Umbilical cord (tissue), 1 donor: ENCODE measurements at regions not wholly inside any gene's neighbourhood (a gene's known extent, or its start where the extent isn't known, plus 50 kb on each side); places are given as distances from the start of the nearest gene placed in this dataset.
"Not testable (repeated sequence)": the region's sequence is repeated elsewhere in the genome, so short reads cannot be mapped to it uniquely, and the experiment has no call there.

Experiments
- DNase-seq: peaks from one replicate; pipeline ENCODE4 v3.0.0-alpha.2; 2015; ENCODE audit warnings: low spot score

DNA sequence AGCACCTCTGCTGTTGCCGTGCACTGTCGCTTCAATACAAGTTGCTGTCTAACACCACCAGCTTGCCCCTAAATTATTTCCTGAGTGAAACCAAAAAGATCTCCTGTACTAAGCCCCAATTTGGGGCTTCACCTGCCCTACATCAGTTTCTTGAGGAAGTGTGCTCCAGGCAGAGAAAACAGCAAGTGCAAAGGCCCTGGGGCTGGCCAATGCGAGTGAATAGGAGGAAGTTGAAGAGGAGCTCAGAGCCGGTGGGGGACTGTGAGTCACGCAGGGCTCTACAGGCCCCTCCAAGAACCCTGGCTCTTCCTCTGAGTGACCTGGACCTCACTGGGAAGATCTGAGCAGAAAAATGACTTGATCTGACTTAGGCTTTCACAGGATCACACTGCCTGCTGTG is 117.2 kb downstream of the IPO8 start:
- no peak for DNase-seq

DNA sequence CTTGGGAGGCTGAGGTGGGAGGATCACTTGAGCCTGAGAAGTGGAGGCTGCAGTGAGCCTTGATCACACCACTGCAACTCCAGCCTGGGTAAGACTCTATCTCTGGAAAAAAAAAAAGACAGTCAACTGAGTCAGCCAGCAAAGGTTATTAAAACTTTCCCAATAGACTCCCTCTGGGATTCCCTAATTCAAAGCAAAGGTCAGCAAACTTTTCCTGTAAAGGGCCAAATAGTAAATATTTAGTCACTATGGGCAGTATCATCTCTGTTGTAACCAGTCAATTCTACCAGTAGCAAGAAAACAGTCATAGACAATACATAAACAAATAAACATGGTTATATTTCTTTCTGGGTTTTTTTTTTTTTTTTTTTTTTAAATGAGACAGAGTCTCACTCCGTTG is 122.5 kb downstream of the IPO8 start:
- no peak for DNase-seq

DNA sequence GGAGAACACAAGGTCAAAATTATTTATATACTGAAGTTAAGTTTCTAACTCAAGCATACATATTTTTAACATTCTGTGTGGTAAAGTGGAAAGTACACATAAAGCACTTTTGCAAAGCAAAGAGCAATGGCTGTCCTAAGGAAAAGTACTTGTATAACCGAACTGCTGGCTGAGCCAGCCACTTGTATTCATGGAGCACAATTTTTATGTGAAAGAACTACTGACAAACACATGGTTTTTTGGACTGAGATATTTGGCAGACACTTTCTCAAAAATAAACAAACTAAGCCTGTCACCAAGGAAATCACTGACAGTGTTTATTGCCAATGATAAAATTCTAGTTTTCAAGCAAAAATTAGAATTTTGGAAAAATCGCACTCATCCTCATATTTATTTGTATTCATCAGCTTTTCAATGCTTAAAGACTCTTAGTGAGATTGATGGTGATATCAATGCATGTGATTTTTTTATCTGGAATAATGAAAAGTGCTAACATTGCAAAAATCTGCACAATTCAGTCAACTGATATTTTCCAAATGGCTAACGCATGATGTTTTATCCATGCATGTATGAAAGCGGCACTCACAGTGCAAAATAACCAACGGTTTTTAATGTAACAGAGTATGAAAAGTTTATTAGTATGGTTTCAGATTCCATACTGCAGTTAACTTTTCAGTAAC is 125.3 kb downstream of the IPO8 start:
- DNase-seq = no peak

DNA sequence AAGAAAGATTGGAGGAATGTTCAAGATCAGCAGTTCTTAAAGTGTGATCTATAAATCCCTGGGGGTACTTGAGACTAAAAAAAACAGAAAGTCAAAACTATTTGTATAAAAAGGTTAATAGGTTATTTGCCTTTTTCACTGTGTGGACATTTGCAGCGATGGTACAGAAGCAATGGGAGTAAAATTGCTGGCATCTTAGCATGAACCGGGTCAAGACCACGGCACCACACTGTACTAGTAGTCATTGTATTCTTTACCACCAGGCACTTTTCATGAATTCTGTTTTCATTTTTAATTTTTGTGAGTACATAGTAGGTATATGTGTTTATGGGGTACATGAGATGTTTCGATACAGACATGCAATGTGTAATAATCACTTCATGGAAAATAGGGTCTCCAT is 126.2 kb downstream of the IPO8 start:
- no peak for DNase-seq

DNA sequence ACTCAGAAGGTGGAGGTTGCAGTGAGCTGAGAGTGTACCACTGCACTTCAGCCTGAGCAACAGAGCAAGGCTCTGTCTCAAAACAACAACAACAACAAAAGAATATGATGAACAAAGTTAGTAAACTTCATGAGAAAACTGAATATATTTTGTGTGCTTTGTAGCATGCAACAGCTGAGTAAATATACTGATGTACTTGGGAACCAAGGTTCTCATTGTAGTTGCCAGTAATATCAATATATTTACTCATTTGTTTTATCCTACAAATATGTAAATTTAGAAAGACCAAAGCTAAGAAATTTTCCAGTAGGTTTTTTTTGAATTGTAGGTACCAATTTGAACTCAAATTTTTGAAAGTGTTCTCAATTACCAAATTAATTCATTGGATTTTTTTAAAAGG is 127.2 kb downstream of the IPO8 start:
- DNase-seq = no peak

DNA sequence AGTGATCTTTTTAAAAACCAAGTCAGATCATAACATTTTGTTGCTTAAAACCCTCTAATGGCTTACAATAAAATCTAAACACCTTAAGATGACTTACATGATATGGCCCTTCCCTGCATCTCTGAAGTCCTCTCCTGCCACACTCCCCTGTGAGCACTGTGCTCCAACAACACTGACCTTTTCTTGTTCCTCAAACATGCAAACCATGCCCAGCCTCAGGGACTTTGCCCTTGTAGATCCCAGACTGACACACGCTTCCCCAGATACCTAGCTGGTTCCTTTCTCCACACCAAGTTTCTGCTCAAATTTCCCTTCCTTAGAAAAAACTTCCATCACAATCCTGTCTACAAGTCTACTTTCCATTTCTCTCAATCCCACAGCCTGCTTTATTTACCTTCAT is 128.6 kb downstream of the IPO8 start:
- DNase-seq = no peak

DNA sequence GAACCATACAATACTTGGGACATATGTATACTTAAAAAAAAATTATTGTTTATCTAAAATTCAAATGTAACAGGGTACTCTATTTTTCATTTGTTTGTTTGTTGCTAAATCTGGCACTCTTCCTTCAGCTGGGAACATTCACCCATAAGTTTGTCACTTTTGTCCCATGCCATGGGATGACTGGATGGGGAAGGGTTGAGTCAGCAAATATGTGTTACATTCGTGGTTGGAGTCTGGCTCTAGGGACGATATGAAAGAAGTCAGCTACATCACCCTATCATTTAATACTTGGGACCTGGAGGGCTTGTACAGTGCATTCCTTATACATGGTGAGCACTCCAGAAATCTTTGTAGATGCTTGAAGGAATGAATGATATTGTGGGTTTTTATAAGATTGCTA is 131.3 kb downstream of the IPO8 start:
- DNase-seq = no peak

DNA sequence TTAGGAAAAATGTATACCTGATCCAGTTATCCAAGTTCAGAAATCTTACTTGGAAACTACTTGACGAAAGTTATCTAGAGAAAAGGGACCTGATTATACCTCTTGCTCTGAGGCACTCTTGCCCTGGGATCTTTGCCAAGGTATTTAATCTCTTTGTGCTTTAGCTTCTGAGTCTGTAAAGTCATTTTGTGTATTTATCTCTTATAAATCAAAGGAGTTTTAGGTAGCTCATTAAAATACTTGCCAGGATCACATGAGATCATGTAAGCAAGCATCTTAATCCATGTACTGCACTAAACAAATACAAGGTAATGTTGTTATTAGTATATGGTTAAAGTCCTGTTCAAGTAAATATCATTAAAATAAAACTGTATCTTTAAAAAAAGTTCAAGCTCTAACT is 147.5 kb downstream of the IPO8 start:
- no peak for DNase-seq

DNA sequence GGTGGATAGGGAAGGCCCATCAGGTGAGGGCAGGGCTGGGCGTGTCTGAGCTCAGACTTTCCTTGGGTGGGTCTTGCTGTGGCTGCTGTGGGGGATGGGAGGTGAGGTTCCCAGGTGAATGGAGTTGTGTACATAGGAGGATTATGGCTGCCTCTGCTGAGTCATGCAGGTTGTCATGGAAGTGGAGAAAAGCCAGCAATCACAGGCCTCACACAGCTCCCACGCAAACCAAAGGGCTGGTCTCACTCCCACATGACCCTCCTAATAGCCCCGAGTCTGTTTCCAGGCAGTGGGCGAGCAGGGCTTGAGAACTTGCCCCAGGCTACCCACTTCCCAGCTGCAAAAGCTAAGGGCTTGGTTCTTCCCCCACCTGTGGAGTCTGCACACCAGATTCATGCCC is 149.5 kb downstream of the IPO8 start:
- no peak for DNase-seq

DNA sequence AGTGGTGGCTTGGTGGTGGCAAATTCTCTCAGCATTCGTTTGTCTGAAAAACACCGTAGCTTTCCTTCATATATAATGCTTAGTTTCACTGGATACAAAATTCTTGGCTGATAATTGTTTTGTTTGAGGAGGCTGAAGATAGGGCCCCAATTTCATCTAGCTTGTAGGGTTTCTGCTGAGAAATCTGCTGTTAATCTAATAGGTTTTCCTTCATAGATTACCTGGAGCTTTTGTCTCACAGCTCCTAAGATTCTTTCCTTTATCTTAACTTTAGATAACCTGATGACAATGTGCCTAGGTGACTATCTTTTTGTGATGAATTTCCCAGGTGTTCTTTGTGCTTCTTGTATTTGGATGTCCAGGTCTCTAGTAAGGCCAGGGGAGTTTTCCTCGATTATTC is 151.0 kb downstream of the IPO8 start:
- DNase-seq = not testable (repeated sequence)

DNA sequence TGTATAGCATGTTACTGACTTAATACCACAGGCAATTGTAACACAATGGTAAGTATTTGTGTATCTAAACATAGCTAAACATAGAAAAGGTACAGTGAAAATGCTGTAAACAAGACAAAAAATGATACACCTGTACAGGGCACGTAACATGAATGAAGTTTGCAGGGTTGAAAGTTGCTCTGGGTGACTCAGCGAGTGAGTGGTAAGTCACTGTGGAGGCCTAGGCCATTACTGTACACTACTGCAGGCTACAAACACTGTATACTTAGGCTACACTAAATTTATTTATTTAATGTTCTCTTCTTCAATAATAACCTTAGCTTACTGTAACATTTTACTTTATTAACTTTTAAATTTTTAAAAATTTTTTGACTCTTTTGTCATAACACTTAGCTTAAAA is 158.4 kb downstream of the IPO8 start:
- no peak for DNase-seq

DNA sequence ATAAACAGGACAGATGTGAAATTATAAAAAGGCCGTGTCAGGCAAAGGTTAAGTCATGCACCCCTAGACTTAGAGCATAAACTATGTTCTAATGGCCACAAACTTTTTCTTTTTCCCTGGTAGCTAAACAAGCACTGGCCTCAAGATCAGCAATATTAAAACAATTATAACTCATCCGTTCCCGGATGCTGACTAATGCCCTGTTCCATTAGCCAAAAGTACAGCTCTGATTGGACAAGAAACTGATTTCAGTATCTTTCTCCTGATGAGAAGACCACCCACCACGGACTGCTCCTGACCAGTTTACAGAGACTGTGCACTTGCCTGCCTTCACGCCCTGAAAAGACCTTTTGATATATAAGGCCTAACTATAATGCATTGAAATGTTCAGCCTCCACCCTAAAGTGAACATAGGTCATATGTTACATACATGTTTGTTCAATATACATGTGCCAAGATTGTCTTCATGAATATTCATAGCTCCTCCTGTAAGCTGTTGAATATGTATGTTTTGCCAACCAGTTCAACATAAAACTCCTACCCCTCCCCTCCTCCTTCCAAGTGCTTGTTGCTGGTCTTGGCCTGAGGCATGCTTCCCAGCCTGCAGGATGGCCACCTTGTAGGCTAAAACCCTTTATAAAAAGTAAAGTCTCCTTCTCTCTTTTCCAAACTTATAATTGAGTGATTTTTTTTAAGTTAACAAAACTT is 162.0 kb downstream of the IPO8 start:
- DNase-seq = no peak

DNA sequence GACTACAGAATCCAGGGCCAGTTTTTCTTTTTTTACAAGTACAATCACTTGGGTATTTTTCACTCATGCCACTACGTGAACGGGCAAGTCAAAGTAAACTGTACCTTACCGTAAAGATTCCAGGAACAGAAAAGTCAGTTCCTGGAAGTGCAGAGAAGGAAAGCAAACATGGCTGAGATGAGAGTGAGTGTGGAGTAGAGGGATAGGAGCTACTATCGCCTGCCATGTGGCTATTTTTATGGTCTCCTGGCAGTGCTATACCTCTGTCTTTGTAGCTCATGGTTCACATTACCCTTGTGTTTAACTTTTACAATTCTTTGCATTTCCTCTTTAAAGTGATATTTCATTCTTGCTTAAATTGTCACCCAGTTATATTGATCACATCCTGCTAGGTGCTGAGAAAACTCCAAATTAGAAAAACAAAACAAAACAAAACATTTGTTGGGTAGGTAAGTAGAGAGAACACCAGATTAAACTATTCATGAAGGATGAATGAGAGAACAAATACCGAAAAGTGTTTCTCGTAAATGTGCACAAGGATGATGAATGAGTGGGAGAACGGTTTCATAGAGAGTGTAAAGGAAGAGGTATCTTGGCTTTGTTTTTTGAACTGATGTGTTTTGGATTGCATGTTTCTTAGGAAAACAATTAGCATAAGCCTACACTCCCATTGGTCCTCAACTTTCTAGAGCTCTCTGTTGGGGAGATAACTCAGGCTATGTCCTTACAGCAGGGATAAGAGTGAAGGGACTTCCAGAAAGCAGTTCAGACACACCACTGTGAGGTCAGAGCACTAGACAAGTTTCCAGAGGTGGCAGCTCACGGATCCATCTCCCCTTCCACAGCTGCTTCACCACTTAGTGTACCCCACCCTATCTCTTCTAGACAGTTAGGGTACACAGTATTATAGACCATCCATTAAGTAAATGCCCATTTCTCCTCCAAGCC is 163.7 kb downstream of the IPO8 start:
- no peak for DNase-seq

DNA sequence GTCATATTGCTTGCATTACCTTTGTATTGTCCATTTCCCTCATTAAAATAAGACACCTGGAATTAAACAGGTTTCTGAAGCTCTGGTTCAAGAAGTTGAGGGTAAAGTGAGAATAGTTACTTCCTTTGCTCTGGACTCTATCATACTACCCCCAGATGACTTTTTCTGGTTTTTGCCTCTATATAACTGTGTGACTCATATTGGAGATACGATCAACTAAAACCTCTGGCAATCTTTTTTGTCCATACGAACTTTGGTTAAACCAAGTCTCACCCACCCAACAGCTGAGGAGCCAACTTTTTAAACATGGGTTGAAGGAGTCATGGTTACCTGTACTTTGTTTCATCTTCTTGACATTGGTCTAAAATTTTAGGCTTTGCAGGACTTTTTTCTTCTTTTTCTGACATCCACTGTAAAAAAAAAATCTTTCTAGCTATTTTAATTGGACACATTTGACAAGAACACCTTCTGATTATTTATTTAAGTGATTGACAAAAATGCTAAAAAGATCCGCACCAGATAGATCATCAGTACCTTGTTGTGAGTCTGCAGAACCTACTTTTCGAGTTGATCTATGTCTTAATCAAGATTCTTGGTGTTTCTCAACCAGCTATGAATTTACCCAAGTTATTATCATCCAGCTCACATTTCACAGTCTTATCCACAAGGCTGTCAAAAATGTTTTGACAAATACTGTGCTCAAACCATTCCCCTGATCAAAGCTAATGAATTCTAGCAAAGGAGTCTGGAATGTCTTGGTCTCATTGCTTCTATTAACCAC is 166.0 kb downstream of the IPO8 start:
- DNase-seq = no peak

DNA sequence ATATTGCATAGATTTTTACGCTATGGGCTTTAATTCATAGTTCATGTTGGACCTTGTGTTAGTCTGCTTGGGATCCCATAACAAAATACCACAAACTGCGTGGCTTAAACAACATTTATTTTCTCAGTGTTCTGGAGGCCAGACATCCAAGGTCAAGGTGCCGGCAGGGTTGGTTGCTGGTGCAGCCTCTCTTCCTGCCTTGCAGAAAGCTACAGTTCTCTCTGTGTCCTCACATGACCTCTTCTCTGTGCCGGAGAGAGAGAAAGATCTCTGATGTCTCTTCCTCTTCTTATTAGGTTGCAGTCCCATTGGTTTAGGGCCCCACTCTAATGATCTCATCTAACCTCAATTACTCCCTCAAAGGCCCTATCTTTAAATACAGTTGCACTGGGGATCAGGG is 170.5 kb downstream of the IPO8 start:
- DNase-seq = no peak

DNA sequence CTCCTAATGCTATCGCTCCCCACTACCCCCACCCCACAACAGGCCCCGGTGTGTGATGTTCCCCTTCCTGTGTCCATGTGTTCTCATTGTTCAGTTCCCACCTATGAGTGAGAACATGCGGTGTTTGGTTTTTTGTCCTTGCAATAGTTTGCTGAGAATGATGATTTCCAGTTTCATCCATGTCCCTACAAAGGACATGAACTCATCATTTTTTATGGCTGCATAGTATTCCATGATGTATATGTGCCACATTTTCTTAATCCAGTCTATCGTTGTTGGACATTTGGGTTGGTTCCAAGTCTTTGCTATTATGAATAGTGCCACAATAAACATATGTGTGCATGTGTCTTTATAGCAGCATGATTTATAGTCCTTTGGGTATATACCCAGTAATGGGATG is 175.4 kb downstream of the IPO8 start:
- not testable (repeated sequence) for DNase-seq

DNA sequence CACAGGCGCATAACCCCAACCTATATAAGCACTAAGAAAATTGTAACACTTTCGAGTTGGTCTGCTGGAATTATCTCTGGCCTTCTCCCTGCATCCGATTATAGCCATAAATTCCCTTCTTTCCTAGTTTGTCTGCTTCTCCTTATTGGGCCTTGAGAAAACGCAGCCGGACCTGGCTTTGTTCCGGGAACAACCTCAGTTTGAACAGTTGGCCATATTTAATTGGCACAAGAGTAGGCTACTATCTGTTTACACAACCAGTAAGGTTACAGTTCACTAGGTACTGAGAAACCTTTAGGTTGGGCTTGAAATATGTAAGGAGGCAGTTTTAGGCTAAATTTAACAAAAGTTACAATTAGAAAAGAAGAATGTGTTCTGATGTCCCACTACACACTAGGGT is 176.1 kb downstream of the IPO8 start:
- DNase-seq = no peak

DNA sequence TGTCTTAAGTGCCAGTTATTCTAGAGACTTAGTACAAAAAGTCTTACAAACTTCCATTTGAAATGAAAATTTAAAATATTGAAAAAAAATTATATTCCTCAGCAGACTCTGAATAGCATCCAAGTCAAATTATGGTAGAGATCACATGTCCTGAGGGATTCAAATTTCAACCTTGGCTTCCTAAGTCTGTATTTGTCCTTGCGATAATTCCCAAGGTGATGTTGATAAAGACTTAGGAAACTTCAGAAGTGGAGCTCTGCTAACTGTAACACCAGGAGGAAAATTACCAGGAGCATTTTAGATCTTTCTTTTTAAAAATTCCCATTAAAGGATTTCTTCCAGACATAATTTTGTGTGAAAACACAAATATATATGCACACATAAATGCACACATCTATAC is 178.3 kb downstream of the IPO8 start:
- DNase-seq = no peak

DNA sequence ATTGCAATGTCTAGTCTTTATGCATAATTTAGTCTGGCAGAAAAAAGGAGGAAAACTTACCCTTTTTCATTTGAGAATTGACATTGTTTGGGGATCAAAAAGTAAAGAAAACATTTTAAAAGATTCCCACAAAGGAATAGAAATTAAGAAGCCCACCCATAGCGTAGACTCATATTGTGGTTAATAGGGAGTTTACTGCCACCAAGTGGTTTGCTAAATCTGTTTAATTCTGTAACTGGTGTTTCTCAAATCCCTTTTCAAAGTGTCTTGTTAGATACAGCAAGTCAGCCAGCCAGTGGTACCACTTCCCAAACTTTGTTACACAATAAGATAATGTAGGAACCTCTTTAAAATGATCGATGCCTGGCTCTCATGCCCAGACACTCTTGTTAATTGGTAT is 180.3 kb downstream of the IPO8 start:
- DNase-seq = no peak

DNA sequence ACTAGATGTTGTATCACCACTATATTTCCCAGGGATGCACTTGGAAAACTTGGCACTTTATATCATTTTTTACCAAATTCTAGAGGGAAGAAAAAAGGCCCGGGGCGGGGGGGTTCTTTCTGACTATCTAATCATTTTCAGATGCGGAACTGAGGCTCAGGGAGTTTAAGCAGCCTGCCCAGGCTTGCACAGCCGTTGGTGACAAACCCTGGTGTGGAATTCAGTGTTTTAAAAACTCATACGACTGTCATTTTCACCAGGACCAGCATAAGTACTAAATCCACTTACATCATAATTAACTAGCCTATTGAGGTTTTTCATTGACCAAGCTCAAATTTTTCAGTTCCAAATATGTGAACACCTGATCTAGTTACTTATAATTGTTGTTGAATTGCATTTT is 181.0 kb downstream of the IPO8 start:
- DNase-seq = peak; percentile 3

DNA sequence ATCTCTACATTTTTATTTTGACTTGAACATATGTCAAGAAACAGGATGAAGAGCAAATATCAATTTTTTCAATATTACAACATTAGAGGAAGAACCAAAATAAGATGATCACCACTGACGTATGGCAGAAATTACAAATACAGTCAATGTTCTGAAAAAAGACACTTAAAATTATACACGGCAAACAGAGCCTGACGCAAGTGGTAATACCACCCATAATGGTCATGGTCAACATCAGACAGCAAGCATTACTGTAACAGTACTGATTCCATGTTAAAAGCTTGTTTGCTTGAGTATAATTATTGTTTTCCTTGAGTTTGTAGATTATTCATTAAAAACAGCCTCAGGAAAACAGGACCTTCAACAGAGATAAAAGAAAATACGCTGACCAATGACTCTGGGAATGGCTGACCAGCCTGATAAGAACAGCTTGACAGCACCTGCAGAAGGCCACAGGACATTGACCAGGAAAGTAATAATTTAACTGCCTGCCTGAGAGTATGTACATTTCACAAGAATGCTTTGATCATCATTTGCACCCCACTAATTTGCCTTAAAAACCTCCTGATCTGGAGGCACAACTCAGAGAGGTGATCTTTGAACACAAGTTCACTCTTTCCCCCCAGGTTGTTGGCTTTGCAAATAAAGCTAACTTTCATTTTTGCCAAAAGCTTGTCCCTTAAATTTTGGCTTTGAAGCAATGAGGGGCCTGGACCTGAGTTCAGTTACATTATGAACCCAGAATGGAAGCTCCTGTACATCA is 187.3 kb downstream of the IPO8 start:
- DNase-seq = no peak
